ENCODE measurements at regions not wholly inside any gene's neighbourhood (a gene's known extent, or its start where the extent isn't known, plus 50 kb on each side); places are given as distances from the start of the nearest gene placed in this dataset.

- H3K4me1 Mint-ChIP-seq = peaks cover 6% of the 10 kb centered on the region
- Histone ChIP-seq H4K20me1 (ENCODE audit: control insufficient read depth, insufficient read depth, low read length, poor library complexity, severe bottlenecking) (no peaks in the 10 kb centered on the region), H3K9me3 (ENCODE audit: control extremely low read depth in 1 of 3, control insufficient read depth in 2 of 3, insufficient read depth in 1 of 3, low read length in 2 of 3) (no peaks in the 10 kb centered on the region), H3K4me2 (replicated peaks; ENCODE audit: low read depth, low read length, poor library complexity, severe bottlenecking) (no peak overlapping the region), H3K27me3 (replicated peaks in 1 of 4; ENCODE audit: control extremely low read depth in 1 of 4, control insufficient read depth in 3 of 4, insufficient read depth in 4 of 4, low read length in 3 of 4) (no peaks in the 10 kb centered on the region), H3K4me1 (ENCODE audit: control insufficient read depth in 2 of 2, insufficient read depth in 2 of 2, low read length in 2 of 2) (peaks cover 0 to 3% of the 10 kb centered on the region in 2 donors), H3K27ac (ENCODE audit: low read length in 2 of 2) (no peak overlapping the region), H3K4me3 (ENCODE audit: control extremely low read depth in 1 of 5, extremely low read depth in 1 of 5, insufficient read depth in 1 of 5, low read depth in 2 of 5, low read length in 4 of 5) (no peak overlapping the region), H3K79me2 (ENCODE audit: control insufficient read depth, insufficient read depth, low read length) (no peaks in the 10 kb centered on the region), H3K36me3 (replicated peaks in 1 of 2; ENCODE audit: control extremely low read depth in 1 of 2, control insufficient read depth in 1 of 2, extremely low read depth in 1 of 2, insufficient read depth in 2 of 2, low read length in 1 of 2) (no peaks in the 10 kb centered on the region), H3K9ac (ENCODE audit: low read length) (no peak overlapping the region), H2AFZ (ENCODE audit: insufficient read depth, low read depth, low read length, poor library complexity, severe bottlenecking) (no peak overlapping the region)
- H3K9me3 Mint-ChIP-seq (ENCODE audit: insufficient read depth) = no peaks in the 10 kb centered on the region
- no peak for TF ChIP-seq CTCF (IDR thresholded peaks at IDR 0.05)
- no peak for TF ChIP-seq EZH2 (IDR thresholded peaks at IDR 0.05; ENCODE audit: borderline replicate concordance, insufficient read depth, low read depth, low read length, poor library complexity, severe bottlenecking)
- ChIA-PET POLR2A (no interaction called here), CTCF (interaction anchor here (1.0 to 1.9 kb wide), 2 partner anchors 739 to 1224 kb away, joined by 3 to 9 read pairs; no protein-coding TSS in a partner anchor)
- H3K4me3 Mint-ChIP-seq = no peak overlapping the region
- no peak for ATAC-seq (ENCODE audit: low read depth)
- WGBS (ENCODE audit: insufficient coverage) = 74% methylated on average over 2 of the region's 6 CpGs
- intact Hi-C loops (cut with micrococcal nuclease) = loop anchor here (5.0 kb wide), 1 partner anchor 988 kb away; no protein-coding TSS in a partner anchor
- no peak for DNase-seq
- H3K27ac Mint-ChIP-seq = no peak overlapping the region
- H3K27me3 Mint-ChIP-seq = peaks cover 6% of the 10 kb centered on the region
Observed at GRCh38 chr3:153029350-153029749, 132.7 kb upstream of the RAP2B start.

- no peak for TF ChIP-seq CTCF (IDR thresholded peaks at IDR 0.05)
- no peak for TF ChIP-seq EZH2 (IDR thresholded peaks at IDR 0.05; ENCODE audit: borderline replicate concordance, insufficient read depth, low read depth, low read length, poor library complexity, severe bottlenecking)
- no CpG with 5 or more reads among the region's 1 CpG for WGBS (ENCODE audit: insufficient coverage)
- Histone ChIP-seq H3K27me3 (replicated peaks in 1 of 4; ENCODE audit: control extremely low read depth in 1 of 4, control insufficient read depth in 3 of 4, insufficient read depth in 4 of 4, low read length in 3 of 4) (no peaks in the 10 kb centered on the region), H4K20me1 (ENCODE audit: control insufficient read depth, insufficient read depth, low read length, poor library complexity, severe bottlenecking) (no peaks in the 10 kb centered on the region), H3K4me3 (ENCODE audit: control extremely low read depth in 1 of 5, extremely low read depth in 1 of 5, insufficient read depth in 1 of 5, low read depth in 2 of 5, low read length in 4 of 5) (no peak overlapping the region), H3K36me3 (replicated peaks in 1 of 2; ENCODE audit: control extremely low read depth in 1 of 2, control insufficient read depth in 1 of 2, extremely low read depth in 1 of 2, insufficient read depth in 2 of 2, low read length in 1 of 2) (no peaks in the 10 kb centered on the region), H3K9ac (ENCODE audit: low read length) (no peak overlapping the region), H3K27ac (ENCODE audit: low read length in 2 of 2) (no peak overlapping the region), H2AFZ (ENCODE audit: insufficient read depth, low read depth, low read length, poor library complexity, severe bottlenecking) (no peak overlapping the region), H3K9me3 (ENCODE audit: control extremely low read depth in 1 of 3, control insufficient read depth in 2 of 3, insufficient read depth in 1 of 3, low read length in 2 of 3) (no peaks in the 10 kb centered on the region), H3K79me2 (ENCODE audit: control insufficient read depth, insufficient read depth, low read length) (no peaks in the 10 kb centered on the region), H3K4me1 (ENCODE audit: control insufficient read depth in 2 of 2, insufficient read depth in 2 of 2, low read length in 2 of 2) (peaks cover 0 to 3% of the 10 kb centered on the region in 2 donors), H3K4me2 (replicated peaks; ENCODE audit: low read depth, low read length, poor library complexity, severe bottlenecking) (no peak overlapping the region)
- H3K4me3 Mint-ChIP-seq = no peak overlapping the region
- peaks cover 6% of the 10 kb centered on the region for H3K4me1 Mint-ChIP-seq
- no peaks in the 10 kb centered on the region for H3K9me3 Mint-ChIP-seq (ENCODE audit: insufficient read depth)
- POLR2A ChIA-PET = no interaction called here
- CTCF ChIA-PET = no interaction called here
- DNase-seq = no peak
- no peak overlapping the region for H3K27ac Mint-ChIP-seq
- intact Hi-C loops (cut with micrococcal nuclease) = no loop called here
- peaks cover 6% of the 10 kb centered on the region for H3K27me3 Mint-ChIP-seq
- ATAC-seq (ENCODE audit: low read depth) = no peak
Observed at GRCh38 chr3:153032891-153033290, 129.1 kb upstream of the RAP2B start.
